Effector CD4-positive, alpha-beta T cell (primary cell): ENCODE measurements at regions not wholly inside any gene's neighbourhood (a gene's known extent, or its start where the extent isn't known, plus 50 kb on each side); places are given as distances from the start of the nearest gene placed in this dataset.
A peak's percentile ranks its signal among the peaks of the same experiment; 100 is the strongest.

ENCODE experiments used
- DNase-seq: peaks from one replicate; pipeline ENCODE4 v3.0.0-alpha.2; 2020

- peak; percentile 41 for DNase-seq
Observed at GRCh38 chr1:194289569-194290266, 1103.3 kb upstream of the B3GALT2 start.

- DNase-seq, result no peak
Observed at GRCh38 chr1:194288238-194288637, 1101.8 kb upstream of the B3GALT2 start.

GRCh38 chr1:194281376-194281775 lies 1095.0 kb upstream of the B3GALT2 start:
- DNase-seq, result no peak

GRCh38 chr1:194280463-194280862 lies 1094.0 kb upstream of the B3GALT2 start:
- DNase-seq, result no peak

- DNase-seq, result no peak
Observed at GRCh38 chr1:194279975-194280374, 1093.6 kb upstream of the B3GALT2 start.

GRCh38 chr1:194277927-194278326 lies 1091.5 kb upstream of the B3GALT2 start:
- DNase-seq, result no peak

GRCh38 chr1:194273660-194274059 lies 1087.2 kb upstream of the B3GALT2 start:
- DNase-seq, result no peak

GRCh38 chr1:194268839-194269238 lies 1082.4 kb upstream of the B3GALT2 start:
- DNase-seq, result no peak

GRCh38 chr1:194267021-194267420 lies 1080.6 kb upstream of the B3GALT2 start:
- DNase-seq, result no peak

GRCh38 chr1:194256010-194256409 lies 1069.6 kb upstream of the B3GALT2 start:
- DNase-seq, result no peak

- DNase-seq, result no peak
Observed at GRCh38 chr1:194252199-194252598, 1065.8 kb upstream of the B3GALT2 start.

- DNase-seq, result no peak
Observed at GRCh38 chr1:194241215-194241614, 1054.8 kb upstream of the B3GALT2 start.

GRCh38 chr1:194233069-194233468 lies 1046.7 kb upstream of the B3GALT2 start:
- no peak for DNase-seq

GRCh38 chr1:194230351-194231144 lies 1044.1 kb upstream of the B3GALT2 start:
- DNase-seq, result no peak

- DNase-seq, result no peak
Observed at GRCh38 chr1:194228427-194228826, 1042.0 kb upstream of the B3GALT2 start.

GRCh38 chr1:194227161-194227560 lies 1040.7 kb upstream of the B3GALT2 start:
- DNase-seq, result no peak

- DNase-seq, result no peak
Observed at GRCh38 chr1:194225821-194226220, 1039.4 kb upstream of the B3GALT2 start.

- no peak for DNase-seq
Observed at GRCh38 chr1:194223596-194223995, 1037.2 kb upstream of the B3GALT2 start.

GRCh38 chr1:194215448-194215847 lies 1029.0 kb upstream of the B3GALT2 start:
- no peak for DNase-seq

GRCh38 chr1:194214735-194215134 lies 1028.3 kb upstream of the B3GALT2 start:
- DNase-seq, result no peak

- no peak for DNase-seq
Observed at GRCh38 chr1:194209920-194210319, 1023.5 kb upstream of the B3GALT2 start.

- DNase-seq, result no peak
Observed at GRCh38 chr1:194208674-194209073, 1022.3 kb upstream of the B3GALT2 start.

GRCh38 chr1:194196562-194196961 lies 1010.1 kb upstream of the B3GALT2 start:
- no peak for DNase-seq

GRCh38 chr1:194194724-194195123 lies 1008.3 kb upstream of the B3GALT2 start:
- DNase-seq, result no peak
